ENCODE measurements at regions not wholly inside any gene's neighbourhood (a gene's known extent, or its start where the extent isn't known, plus 50 kb on each side); places are given as distances from the start of the nearest gene placed in this dataset.
A peak's percentile ranks its signal among the peaks of the same experiment; 100 is the strongest.
"Not testable (repeated sequence)": the region's sequence is repeated elsewhere in the genome, so short reads cannot be mapped to it uniquely, and the experiment has no call there.

DNA sequence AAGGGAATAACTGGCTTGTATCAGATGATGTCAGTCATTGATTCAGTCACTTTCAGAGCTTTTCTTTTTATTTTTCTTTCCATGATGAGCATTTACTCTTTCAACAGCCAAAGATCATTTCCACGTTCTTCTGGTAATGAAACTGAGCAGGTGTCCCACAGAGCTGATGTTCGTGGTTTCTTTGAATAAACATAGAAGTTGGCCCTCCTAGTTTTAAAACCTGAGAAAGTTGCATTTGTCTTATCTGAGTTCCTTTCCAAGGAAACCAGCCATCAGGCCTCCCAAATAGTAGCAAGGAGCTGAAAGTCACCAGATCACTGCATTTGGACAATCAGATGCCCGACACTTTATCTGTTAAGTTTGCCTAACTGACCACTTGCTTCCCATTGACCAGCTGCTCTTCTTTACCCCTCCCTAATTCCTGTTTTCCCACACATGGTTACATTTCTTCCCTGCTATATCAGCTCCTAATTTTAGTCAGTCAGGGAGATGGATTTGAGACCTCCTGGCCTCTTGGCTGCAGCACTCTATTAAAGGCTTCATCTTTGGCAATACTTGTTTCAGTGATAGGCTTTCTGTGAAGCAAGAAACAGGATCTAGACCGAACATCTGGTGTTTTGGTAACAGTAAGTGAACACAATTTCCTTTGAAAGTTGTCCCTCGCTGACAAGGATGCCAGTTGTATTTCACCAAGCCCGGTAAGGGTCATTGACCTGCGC, 420.8 kb downstream of the CHSY3 start:
- DNase-seq, result no peak

DNA sequence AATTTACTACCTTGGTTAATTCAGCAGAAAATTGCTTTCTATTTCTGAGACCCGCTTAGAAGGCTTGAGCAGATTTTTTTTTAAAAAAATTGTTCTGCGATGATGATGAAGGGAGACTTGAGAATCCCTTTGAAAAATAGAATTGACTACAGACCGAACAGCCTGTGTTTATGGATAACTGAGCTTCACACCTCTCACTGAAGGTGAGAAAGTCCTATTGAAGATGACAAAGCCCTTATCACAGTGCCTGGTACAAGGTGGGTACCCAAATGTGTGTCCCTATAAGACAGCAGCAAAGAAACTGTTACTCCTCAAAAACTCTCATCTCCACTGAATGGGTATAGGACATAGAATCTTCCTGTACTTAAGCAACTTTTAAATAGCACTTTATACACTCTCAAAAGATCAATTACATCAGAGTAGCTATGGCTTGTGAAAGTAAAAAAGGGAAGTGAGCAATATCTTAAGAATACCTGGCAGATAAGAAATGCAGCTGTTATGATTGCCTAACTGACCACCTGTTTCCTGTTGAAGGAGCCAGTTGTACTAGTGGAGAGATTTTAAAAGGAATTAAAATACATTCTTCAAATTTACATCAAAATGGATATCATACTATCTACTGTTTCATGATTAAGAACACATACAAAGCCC, 419.7 kb downstream of the CHSY3 start:
- no peak for DNase-seq

DNA sequence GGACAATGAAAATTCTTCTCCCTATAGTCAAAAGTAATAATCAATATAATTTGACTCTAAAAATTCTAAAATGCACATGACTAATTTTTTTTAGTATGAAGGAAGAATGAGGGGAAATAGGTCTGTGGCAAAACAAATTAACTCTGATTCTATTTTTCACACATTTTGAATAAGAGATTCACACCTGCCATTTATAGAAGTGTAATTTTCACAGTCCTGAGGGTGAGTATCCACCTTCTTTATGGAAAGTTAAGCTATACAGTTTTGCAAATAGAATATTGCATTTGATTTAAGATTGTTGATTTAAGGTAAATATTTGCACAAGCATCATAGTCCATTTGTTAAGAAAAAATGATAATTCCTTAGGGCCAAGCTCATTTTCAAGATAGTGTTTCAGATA, 417.7 kb downstream of the CHSY3 start:
- DNase-seq, result no peak

DNA sequence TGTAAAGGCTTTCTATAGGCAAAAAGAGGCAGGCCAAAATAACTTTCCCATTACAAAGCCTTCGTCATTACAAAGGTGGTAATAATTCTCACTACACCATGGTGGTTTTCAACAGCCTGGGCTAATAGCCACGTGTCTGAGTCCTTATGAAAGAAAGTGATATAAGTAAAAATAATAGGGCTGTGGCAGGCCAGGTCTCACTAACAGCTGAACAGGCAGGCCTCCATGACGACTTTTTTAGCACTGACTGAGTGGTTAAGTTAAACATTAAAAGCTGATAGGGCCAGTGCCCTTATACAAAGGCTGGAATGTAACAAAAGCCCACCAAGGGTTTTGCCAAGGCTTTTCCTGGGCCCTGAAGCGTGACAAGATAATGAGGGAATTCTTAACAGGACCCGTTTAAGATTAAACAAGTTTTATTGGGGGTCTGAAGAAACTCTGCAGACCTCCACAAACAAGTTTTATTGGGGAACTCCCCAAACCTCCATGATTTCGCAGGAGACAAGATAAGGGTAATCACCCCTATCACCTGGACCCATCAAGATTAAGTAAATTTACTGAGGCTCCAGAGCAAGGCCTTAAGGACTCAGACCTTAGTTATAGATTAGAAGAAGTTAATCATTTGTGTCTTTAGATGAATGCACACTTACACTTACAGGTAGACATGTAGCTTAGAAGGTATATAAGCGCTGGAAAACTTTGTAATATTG, 412.9 kb downstream of the CHSY3 start:
- DNase-seq, result peak; percentile 70

DNA sequence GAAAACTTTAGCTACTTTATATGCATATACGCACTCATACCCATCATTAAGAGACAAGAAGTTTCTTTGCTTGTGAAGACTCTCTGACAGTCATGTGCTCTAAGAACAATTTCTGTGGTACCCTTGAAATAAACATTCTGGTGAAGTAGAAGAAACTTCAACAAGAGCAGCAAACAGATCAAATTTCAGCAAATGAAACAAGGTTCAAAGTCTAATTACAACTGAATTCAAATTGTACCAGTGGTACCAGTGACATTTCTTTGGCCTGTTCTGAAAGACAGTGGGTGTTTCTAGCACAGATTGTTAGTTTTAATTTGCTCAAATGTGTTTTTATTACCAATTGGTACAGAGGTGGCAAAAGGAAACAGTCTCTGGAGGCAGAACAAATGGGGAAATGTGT, 391.0 kb downstream of the CHSY3 start:
- no peak for DNase-seq

DNA sequence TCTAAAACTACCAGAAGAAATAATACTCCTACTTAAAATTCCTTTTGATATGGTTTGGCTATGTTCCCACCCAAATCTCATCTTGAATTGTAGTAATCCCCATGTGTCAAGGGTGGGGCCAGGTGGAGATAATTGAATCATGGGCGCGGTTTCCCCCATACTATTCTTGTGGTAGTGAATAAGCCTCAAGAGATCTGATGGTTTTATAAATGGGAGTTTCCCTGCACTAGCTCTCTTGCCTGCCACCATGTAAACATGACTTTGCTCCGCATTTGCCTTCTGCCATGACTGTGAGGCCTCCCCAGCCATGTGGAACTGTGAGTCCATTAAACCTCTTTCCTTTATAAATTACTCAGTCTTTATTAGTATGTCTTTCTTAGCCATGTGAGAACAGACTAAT, 390.5 kb downstream of the CHSY3 start:
- not testable (repeated sequence) for DNase-seq

DNA sequence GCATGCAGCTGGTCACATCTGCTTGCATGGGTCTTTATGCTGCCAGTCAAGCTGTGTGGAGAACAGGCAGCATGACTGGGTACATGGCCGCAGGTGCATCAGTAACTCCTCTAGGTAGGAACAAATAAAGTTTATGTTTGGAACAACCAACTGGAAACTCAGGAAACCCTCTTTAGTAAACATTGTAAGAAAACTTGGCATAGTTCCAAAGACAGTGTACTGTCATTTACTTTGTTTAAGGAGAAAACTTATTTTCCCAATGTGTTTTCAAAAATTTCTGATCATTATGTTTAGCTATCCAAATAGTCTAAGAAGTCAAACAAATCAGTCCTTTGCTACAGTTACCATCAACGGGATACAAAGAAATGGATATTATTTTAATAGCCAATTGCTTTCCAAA, 386.0 kb downstream of the CHSY3 start:
- DNase-seq, result no peak

DNA sequence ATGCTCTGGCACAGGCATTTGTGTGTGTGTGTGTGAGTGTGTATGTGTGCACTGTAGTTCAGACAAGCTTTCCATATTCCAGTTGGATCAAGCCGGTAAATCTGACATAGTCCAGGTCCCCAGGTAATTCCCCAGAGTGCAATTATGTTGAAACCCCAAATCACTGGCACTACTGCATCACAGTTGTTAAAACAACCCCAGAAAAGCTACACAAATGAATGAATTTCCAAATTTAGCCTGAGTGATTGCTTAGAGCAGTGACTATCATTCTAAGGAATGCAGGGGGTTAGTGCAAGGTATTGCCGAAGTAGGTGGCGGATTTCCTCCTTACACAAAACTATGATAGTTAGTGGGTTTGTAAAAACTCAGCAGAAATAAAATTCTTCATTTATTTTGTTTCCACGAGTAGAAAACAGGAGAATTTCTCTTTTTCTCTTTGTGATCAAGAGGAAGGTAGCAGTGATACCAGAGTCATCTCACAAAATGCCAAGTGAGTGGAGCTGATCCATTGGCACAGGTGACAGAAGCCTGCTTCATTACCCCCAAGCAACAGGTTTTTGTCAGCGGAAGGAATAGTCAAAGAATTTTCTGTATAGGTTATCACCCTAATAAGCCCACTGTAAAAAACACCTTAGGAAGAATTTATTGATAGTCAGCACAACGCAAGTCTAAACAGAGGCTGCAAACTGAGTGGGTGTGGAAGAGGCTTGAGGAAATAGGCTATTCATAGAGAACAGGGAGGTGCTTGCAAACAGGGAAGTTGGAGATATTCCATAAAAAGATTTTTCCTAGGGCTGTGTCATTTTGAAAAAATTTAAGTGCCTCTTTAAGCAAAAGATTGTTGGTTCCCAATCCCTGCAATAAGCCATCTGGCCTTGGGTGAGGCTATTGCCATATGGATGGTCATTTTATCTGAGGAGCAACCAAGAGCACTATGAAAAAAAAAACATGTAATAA, 385.1 kb downstream of the CHSY3 start:
- DNase-seq, result no peak

DNA sequence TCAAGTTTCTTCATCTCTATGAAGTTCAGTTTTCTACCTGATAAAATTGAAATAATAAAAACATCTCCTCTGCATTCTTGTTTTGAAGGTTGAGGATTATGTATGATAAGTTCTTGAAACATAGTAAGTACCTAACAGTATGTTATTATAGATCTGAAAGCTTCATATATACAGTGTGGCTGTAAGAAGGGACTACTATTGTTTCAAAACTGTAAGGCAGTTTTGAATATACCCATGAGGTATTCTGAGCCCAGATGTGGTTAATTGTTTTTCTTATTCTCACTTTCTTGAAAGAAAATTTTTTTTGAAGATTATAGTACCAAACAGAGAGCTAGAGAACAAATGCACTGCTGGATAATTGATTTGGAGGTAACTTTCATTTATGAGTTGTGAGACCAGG, 383.2 kb downstream of the CHSY3 start:
- DNase-seq, result no peak

DNA sequence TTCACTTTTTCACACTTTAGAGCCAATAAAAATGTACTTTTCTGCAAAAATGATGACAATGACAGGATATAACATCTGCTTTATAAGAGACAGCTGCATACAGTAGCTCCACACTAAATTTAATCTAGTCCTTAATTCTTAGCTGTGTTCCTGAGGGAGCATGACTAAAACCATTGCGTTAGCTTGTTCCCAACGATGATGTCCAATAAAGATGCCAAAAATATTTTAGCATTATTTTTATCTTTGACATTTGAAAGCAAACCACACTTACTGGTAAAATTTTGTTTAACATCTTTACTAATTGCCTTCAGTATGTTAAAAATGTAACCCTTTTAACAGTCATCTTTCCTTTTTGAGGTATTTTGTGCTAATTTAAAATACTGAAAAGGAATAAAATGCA, 382.7 kb downstream of the CHSY3 start:
- no peak for DNase-seq

DNA sequence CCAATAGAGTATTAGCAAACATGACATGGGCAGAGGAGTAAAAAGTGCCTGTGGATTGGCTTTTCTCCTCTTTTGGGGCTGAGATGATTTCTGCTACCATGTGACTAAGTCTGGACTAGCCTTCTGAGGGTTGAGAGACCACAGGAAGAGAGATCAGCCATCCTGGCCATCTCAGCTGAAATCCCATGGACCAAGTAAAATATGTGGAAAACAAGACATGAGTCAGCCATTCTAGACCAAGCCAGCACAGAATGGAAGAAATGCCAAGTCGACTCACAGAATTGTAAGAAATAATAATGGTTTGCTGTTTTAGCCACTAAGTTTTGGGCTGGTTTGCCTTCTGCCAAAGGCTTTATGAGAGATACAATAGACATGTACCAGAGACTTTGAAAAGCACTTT, 377.8 kb downstream of the CHSY3 start:
- DNase-seq, result no peak

DNA sequence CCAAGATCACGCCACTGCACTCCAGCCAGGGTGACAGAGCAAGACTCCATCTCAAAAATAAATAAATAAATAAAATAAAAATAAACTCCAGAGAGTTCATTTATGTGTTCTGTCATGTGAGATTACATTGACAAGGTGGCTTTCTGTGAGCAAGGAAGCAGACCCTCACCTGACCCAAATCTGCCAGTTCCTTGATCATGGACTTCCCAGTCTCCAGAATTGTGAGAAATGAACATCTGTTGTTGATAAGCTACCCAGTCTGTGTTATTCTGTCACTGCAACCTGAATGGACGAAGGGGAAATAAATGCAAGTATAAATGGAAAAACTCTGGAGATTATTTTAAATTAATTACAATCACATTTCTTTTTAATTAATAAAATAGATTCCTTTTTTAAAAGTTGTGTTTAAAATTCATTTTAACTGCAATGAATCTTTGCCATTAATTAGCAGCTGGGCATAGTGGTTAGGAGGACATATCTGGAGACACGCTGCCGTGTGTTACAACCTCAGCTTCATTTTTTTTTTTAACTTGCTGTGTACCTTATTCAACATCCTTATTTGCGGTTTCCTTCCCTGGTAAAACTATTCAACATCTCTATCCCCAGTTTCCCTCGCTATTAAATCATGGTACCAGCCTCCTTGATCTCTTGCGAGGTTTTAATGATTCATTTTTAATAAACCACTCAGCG, 376.4 kb downstream of the CHSY3 start:
- no peak for DNase-seq

DNA sequence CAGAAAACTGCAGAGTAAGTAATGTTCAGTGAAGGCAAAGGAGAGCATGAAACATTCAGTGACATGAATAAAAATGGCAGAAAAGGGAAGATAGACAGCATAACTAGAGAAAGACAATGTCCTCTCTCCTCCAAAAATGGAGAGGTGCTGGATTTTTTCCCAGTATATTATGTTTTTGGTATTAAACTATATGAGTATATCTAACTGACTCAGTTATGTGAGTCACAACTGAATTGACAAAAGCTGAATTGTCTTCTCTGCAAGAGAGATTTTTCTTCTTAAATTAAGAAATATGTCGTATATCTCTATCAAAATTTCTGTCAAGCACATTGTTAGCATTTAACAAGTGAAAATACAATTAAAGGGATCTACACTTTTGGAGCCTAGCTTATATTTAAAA, 375.1 kb downstream of the CHSY3 start:
- no peak for DNase-seq

DNA sequence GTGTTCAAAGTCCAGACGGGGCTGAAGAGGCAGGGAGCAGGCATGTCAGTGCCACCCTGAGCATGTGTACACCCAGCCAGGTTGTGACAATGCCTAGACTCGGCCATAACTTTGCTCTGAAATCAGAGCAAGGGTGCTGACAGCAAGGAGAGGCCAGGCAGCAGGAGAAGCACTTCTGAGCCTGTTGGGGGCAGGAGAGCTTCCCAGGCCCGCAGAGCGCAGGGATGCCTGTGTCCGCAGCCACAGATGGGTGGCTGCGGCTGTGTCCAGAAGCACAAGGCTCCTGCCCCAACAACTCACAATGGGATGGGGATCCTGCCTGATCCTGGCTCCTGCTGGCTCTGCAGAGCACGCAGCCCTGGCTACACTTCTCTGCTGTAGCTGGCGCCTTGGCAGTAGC, 373.9 kb downstream of the CHSY3 start:
- DNase-seq, result no peak

DNA sequence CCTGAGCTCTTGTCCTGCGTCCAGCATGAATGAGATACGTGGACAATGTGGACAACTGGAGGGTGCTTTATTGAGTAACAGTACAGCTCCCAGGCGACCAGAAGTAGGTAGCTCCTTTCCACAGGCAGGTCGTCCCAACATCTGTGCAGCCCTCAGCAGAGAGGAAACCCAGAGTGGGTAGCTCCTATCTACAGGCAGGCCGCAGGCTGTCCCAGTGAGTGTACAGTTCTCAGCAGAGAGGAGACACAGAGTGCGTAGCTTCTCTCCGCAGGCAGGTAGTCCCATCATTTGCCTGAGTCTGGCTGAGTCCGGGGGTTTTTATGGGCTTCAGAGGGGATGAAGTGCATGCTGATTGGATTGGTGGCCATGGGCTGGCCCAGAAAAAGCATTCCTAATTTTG, 373.3 kb downstream of the CHSY3 start:
- DNase-seq, result no peak

DNA sequence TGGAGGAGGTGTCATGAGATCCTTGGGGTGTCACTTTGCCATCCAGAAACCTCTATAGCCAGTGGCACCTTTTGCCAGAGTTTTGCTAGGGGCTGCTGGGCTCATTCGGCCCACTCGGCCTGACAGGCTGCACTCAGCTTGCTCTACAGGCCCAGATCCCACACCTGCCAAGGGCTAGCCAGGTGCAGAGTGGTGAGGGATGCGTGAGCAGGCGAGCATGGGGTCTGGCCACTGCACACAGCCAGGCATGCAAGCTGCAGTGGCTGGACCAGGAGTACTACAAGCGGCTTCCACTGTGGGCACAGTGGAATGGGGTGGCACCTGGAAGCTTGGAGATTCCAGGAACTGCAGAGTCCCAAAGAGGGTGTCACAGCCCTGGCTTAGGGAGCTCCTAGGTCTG, 372.7 kb downstream of the CHSY3 start:
- DNase-seq, result no peak

DNA sequence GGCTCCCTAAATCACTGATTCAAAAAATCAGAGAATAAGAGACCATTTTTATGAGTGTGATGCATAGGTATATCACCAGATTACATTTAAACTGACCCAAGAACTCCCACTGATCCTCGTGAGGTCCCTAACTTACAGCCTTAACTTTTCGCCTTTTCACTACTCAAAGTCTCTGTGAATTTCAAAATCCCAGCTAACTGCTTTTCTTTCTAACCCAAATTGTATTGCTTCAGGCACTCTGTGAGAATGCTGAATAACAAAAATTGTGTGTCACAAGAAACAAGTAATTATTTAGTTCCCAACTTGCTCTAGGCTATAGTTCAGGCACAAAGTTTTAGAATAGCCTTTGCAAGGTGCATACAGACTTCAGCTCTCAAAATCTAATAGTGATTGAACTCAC, 368.6 kb downstream of the CHSY3 start:
- no peak for DNase-seq

DNA sequence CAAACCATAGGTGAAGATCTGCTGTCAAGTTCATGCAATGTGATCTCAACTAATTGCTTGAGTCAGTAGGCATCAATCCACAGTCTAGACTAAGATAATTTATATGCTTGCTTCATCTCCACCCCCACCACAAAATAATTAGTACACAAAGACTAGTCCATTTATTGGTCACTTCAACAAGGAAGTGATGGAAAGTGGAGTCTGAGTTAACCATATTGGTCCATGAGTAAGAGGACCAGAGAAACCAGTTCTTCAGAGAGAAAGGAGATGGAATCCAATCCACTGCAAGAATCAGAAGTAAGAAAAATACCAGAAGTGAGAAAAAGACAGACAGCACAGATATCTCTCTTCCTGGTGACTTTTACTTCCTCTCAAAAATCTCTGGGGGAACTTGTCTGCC, 366.5 kb downstream of the CHSY3 start:
- no peak for DNase-seq

DNA sequence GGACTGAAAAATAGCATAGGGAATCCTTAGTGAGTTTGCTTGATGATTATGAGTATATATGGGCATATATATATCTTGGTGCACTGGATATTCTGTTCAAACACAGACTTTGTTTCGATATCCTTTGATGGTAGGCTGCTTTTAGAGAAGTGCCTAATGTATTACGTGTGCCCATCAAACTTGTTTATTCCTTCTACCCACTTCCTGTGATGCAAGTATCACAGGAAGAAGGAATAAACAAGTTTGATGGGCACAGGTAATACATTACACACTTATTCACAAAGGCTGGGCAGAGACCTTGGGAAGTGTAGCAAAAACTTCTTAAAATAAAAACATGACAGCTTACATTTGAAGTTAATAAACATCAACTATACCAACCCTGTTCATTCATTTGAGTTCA, 364.2 kb downstream of the CHSY3 start:
- DNase-seq, result no peak

DNA sequence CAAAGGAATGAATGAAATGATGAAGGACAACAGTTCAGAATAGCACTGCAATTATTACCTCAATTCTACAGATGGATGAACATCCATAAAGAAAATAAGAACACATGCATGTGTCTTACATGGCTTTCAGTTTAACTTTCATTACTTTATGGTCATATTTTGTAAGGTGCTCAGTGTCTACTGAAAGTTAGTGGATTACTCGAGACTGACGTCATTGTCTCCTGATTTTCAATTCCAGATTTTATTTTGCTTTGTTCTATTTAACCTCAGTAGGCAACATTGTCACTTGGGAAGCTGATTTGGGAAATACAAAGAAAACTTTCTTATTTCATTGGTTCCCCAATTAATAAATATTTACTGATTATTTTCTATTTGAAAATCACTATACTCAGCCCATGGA, 363.7 kb downstream of the CHSY3 start:
- no peak for DNase-seq

DNA sequence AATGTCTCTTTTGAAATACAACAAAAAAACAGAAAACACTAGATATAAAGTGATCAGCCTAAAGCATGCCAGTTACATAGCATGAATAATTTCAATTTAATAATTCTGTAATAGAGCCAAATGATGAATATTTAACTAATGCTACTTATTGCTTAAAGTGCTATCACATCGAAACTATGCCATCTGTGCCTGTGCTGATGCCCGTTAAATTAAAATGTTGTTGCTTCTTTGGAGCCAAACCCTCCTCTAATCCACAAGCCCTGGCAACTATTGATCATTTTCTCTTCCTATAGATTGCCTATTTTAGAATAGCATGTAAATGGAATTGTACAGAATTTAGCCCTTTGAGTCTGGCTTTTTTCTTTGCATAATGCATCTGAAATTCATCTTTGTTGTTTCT, 356.2 kb downstream of the CHSY3 start:
- DNase-seq, result no peak

DNA sequence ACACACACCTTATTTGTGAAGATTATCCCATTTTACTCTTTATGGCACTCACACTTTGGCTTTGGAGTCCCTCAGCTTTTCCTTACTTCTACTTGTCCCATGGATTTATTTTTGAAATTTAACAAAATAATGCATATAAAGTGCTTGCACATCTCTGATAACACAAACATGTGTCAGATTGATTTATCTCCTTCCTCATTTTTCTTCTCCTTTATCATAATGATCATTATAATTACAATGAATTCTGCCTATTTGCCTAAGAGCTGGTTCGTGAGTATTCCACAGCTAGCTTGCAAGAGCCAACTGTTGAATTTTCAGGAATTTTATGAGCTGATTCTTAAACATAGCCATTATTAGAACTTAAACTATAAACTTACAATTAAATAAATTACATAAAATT, 347.7 kb downstream of the CHSY3 start:
- DNase-seq, result no peak
